K562 (cell line): ENCODE measurements at regions not wholly inside any gene's neighbourhood (a gene's known extent, or its start where the extent isn't known, plus 50 kb on each side); places are given as distances from the start of the nearest gene placed in this dataset.
A peak's percentile ranks its signal among the peaks of the same experiment; 100 is the strongest.

Experiments
- ARID1B ChIP-seq: fragments of 450-650 bp; IDR thresholded peaks from 2 replicates; pipeline ENCODE4 v1.6.1; 2016; ENCODE audit warnings: antibody characterized with exemption, mild to moderate bottlenecking, inconsistent platforms
- ARID3A ChIP-seq: IDR thresholded peaks from 2 replicates; pipeline ENCODE4 v1.6.1; 2012; ENCODE audit warnings: low read depth, low read length, improper control_type of control experiment, borderline replicate concordance
- CEBPG ChIP-seq, 3 experiments: fragments of 200-800 bp in 1 of 3; sonication (Bioruptor generic) in 1 of 3; sonication (generic) in 1 of 3; formaldehyde crosslinking in 1 of 3; IDR thresholded peaks in 2 of 3; conservative IDR thresholded peaks in 1 of 3; 2 replicates each; pipeline versions ENCODE4 v1.6.1 to v1.8.0; 2016 to 2022; ENCODE audit warnings: missing compliant biosample characterization in 2 of 3, missing genetic modification characterization in 2 of 3, mild to moderate bottlenecking in 1 of 3, missing genetic modification reagents in 1 of 3
- CREB3L1 ChIP-seq: fragments of 450-650 bp; IDR thresholded peaks from 2 replicates; pipeline ENCODE4 v1.6.1; 2014; ENCODE audit warnings: low read depth, mild to moderate bottlenecking, moderate library complexity, borderline replicate concordance
- CREM ChIP-seq: IDR thresholded peaks from 2 replicates; pipeline ENCODE4 v1.6.1; 2014; ENCODE audit warnings: antibody characterized with exemption, low read depth
- DPF2 ChIP-seq: fragments of 450-650 bp; IDR thresholded peaks from 2 replicates; pipeline ENCODE4 v1.6.1; 2016
- EP300 ChIP-seq: IDR thresholded peaks from 2 replicates; pipeline ENCODE4 v1.6.1; 2012; ENCODE audit warnings: low read length, improper control_type of control experiment
- EP400 ChIP-seq: fragments of 450-650 bp; IDR thresholded peaks from 2 replicates; pipeline ENCODE4 v1.6.1; 2017; ENCODE audit warnings: antibody characterized with exemption, mild to moderate bottlenecking, moderate library complexity
- MLLT1 ChIP-seq, 2 experiments: fragments of 450-650 bp; IDR thresholded peaks; 2 replicates each; pipeline ENCODE4 v1.6.1; 2016
- MTA3 ChIP-seq: fragments of 450-650 bp; formaldehyde crosslinking; IDR thresholded peaks from 2 replicates; pipeline ENCODE4 v1.6.1; 2017; ENCODE audit warnings: mild to moderate bottlenecking, borderline replicate concordance
- NCOA1 ChIP-seq: fragments of 450-650 bp; IDR thresholded peaks from 2 replicates; pipeline ENCODE4 v1.6.1; 2016; ENCODE audit warnings: low read depth
- NELFE ChIP-seq: IDR thresholded peaks from 2 replicates; pipeline ENCODE4 v1.6.1; 2011; ENCODE audit warnings: mild to moderate bottlenecking; ENCODE audit not compliant: insufficient read depth, insufficient read length
- NEUROD1 ChIP-seq: fragments of 150-350 bp; IDR thresholded peaks from 2 replicates; pipeline ENCODE4 v1.6.1; 2014; ENCODE audit warnings: borderline replicate concordance, low read length, low read depth; ENCODE audit not compliant: partially characterized antibody
- PHF21A ChIP-seq: fragments of 450-650 bp; IDR thresholded peaks from 2 replicates; pipeline ENCODE4 v1.6.1; 2017; ENCODE audit warnings: low read depth, borderline replicate concordance
- POLR3G ChIP-seq: IDR thresholded peaks from 2 replicates; pipeline ENCODE4 v1.6.1; 2011; ENCODE audit not compliant: insufficient read length, insufficient replicate concordance; ENCODE audit errors: extremely low read depth
- SRF ChIP-seq, 2 experiments: fragments of 250-450, 450-650 bp in 1 of 2; sonication (Bioruptor Pico) in 1 of 2; sonication (generic) in 1 of 2; formaldehyde crosslinking; IDR thresholded peaks; 2 replicates each; pipeline versions ENCODE4 v1.5.0 to v1.5.1; 2020 to 2022; ENCODE audit warnings: mild to moderate bottlenecking in 1 of 2, missing genetic modification reagents in 1 of 2
- STAG1 ChIP-seq: sonication (generic); formaldehyde crosslinking; IDR thresholded peaks from 2 replicates; pipeline ENCODE4 v1.5.0; 2020; ENCODE audit warnings: missing genetic modification reagents, borderline replicate concordance
- XRCC4 ChIP-seq: IDR thresholded peaks from one replicate; pipeline ENCODE4 v1.6.1; 2011; ENCODE audit not compliant: insufficient read depth, insufficient read length; ENCODE audit errors: extremely low read depth
- ZNF146 ChIP-seq: IDR thresholded peaks from one replicate; pipeline ENCODE4 v1.6.1; 2018; ENCODE audit warnings: missing compliant biosample characterization; ENCODE audit not compliant: unreplicated experiment
- ZNF445 ChIP-seq: fragments of 250-450 bp; sonication (Bioruptor Pico); IDR thresholded peaks from 2 replicates; pipeline ENCODE4 v1.4.0; 2020; ENCODE audit warnings: low read depth, mild to moderate bottlenecking, moderate library complexity
- ZNF512 ChIP-seq: IDR thresholded peaks from 2 replicates; pipeline ENCODE4 v1.6.1; 2016; ENCODE audit warnings: missing genetic modification characterization, missing compliant biosample characterization

- TF ChIP-seq MTA3, result 0 out of 2 replicates have a peak, but pooled peaks have one; percentile 54
- TF ChIP-seq CREB3L1, result peak; percentile 28; the same call in 1 of the 2 replicates
- TF ChIP-seq ZNF146 (CRISPR knock-in tag), result no peak
- TF ChIP-seq ARID3A, result no peak
- TF ChIP-seq NELFE, result no peak
- no peak for TF ChIP-seq EP400
- TF ChIP-seq SRF (CRISPR knock-in tag; IDR thresholded peaks at IDR 0.05), result peak in 1 of 2 experiments; percentile 94; a peak in 1 of 4 replicates
- no peak for TF ChIP-seq ZNF445 (CRISPR knock-in tag)
- no peak for TF ChIP-seq CEBPG (CRISPR knock-in tag; IDR thresholded peaks at IDR 0.05)
- TF ChIP-seq CEBPG (tag; conservative IDR thresholded peaks at IDR 0.05 in 1 of 2, IDR thresholded peaks at IDR 0.05 in 1 of 2), result no peak
- peak; percentile 38; the same call in 1 of the 2 replicates for TF ChIP-seq EP300
- TF ChIP-seq PHF21A, result no peak
- peak; percentile 94 for TF ChIP-seq DPF2
- peak; percentile 86 for TF ChIP-seq ARID1B
- peak; percentile 65 for TF ChIP-seq NEUROD1
- TF ChIP-seq POLR3G, result no peak
- TF ChIP-seq CREM, result peak; percentile 50; the same call in 1 of the 2 replicates
- TF ChIP-seq NCOA1, result 0 out of 2 replicates have a peak, but pooled peaks have one; percentile 22
- no peak for TF ChIP-seq XRCC4
- no peak for TF ChIP-seq MLLT1 (IDR thresholded peaks at IDR 0.05)
- TF ChIP-seq ZNF512 (tag), result no peak
- TF ChIP-seq STAG1 (CRISPR knock-in tag), result no peak
Observed at GRCh38 chr5:57692582-57693487, 210.2 kb upstream of the ACTBL2 start (continued).
